Liver (tissue), 8 donors: ENCODE measurements at regions not wholly inside any gene's neighbourhood (a gene's known extent, or its start where the extent isn't known, plus 50 kb on each side); places are given as distances from the start of the nearest gene placed in this dataset.

Experiments
- DNase-seq: peaks from one replicate; pipeline ENCODE4 v3.0.0-alpha.2; 2017; ENCODE audit warnings: low spot score
- H3K27ac ChIP-seq, 2 donors: one replicate each; pipeline ENCODE4 v1.7.0; 2013; ENCODE audit warnings: inconsistent platforms in 2 of 2, low read length in 2 of 2, control low read depth in 1 of 2, low read depth in 1 of 2, mild to moderate bottlenecking in 1 of 2
- H3K27me3 ChIP-seq, 4 donors: one replicate each; pipeline versions ENCODE4 v1.6.1 to v1.7.0; 2013; ENCODE audit warnings: low read length in 3 of 4, inconsistent platforms in 1 of 4, mild to moderate bottlenecking in 1 of 4, moderate library complexity in 1 of 4; ENCODE audit not compliant: control insufficient read depth in 4 of 4, insufficient read depth in 4 of 4
- H3K36me3 ChIP-seq, 4 donors: one replicate each; pipeline versions ENCODE4 v1.6.1 to v1.7.0; 2013; ENCODE audit warnings: low read length in 3 of 4, mild to moderate bottlenecking in 3 of 4, low read depth in 1 of 4, moderate library complexity in 1 of 4; ENCODE audit not compliant: control insufficient read depth in 4 of 4, insufficient read depth in 3 of 4
- H3K4me1 ChIP-seq, 4 donors: one replicate each; pipeline versions ENCODE4 v1.6.1 to v1.7.0; 2013; ENCODE audit warnings: low read length in 3 of 4, mild to moderate bottlenecking in 3 of 4, moderate library complexity in 1 of 4; ENCODE audit not compliant: control insufficient read depth in 4 of 4, insufficient read depth in 4 of 4
- H3K4me3 ChIP-seq, 3 donors: one replicate each; pipeline versions ENCODE4 v1.6.1 to v1.7.0; 2013; ENCODE audit warnings: low read length in 3 of 3, control low read depth in 1 of 3, low read depth in 1 of 3, mild to moderate bottlenecking in 1 of 3
- H3K9ac ChIP-seq, 2 donors: one replicate each; pipeline ENCODE4 v1.7.0; 2013; ENCODE audit warnings: low read length in 2 of 2, mild to moderate bottlenecking in 2 of 2, moderate library complexity in 2 of 2, control low read depth in 1 of 2, low read depth in 1 of 2
- H3K9me3 ChIP-seq, 4 donors: one replicate each; pipeline versions ENCODE4 v1.6.1 to v1.7.0; 2013; ENCODE audit warnings: low read length in 3 of 4; ENCODE audit not compliant: control insufficient read depth in 4 of 4
- EGR1 ChIP-seq, 2 donors: IDR thresholded peaks; 2 replicates each; pipeline ENCODE4 v1.6.1; 2016 to 2018; ENCODE audit warnings: antibody characterized with exemption in 2 of 2, low read depth in 2 of 2
- FOXA1 ChIP-seq: IDR thresholded peaks from 2 replicates; pipeline ENCODE4 v1.6.1; 2016; ENCODE audit warnings: antibody characterized with exemption
- FOXA2 ChIP-seq: IDR thresholded peaks from 2 replicates; pipeline ENCODE4 v1.6.1; 2016; ENCODE audit warnings: antibody characterized with exemption
- GABPA ChIP-seq, 2 donors: IDR thresholded peaks in 1 of 2; conservative IDR thresholded peaks in 1 of 2; 2 replicates each; pipeline ENCODE4 v1.6.1; 2016; ENCODE audit warnings: antibody characterized with exemption in 2 of 2, mild to moderate bottlenecking in 1 of 2, moderate library complexity in 1 of 2
- HNF4A ChIP-seq, 2 donors: conservative IDR thresholded peaks; 2 replicates each; pipeline ENCODE4 v1.6.1; 2016; ENCODE audit warnings: antibody characterized with exemption in 2 of 2, mild to moderate bottlenecking in 2 of 2
- HNF4G ChIP-seq: IDR thresholded peaks from 2 replicates; pipeline ENCODE4 v1.6.1; 2016; ENCODE audit warnings: antibody characterized with exemption
- JUND ChIP-seq, 2 donors: IDR thresholded peaks; 2 replicates each; pipeline ENCODE4 v1.6.1; 2016; ENCODE audit warnings: antibody characterized with exemption in 2 of 2
- NR2F2 ChIP-seq: IDR thresholded peaks from 2 replicates; pipeline ENCODE4 v1.6.1; 2016; ENCODE audit warnings: antibody characterized with exemption
- RAD21 ChIP-seq, 2 donors: IDR thresholded peaks; 2 replicates each; pipeline ENCODE4 v1.6.1; 2016; ENCODE audit warnings: antibody characterized with exemption in 2 of 2, mild to moderate bottlenecking in 2 of 2
- RXRA ChIP-seq, 2 donors: IDR thresholded peaks; 2 replicates each; pipeline ENCODE4 v1.6.1; 2017 to 2018; ENCODE audit warnings: antibody characterized with exemption in 2 of 2, mild to moderate bottlenecking in 1 of 2
- SP1 ChIP-seq: IDR thresholded peaks from 2 replicates; pipeline ENCODE4 v1.6.1; 2018; ENCODE audit warnings: antibody characterized with exemption, mild to moderate bottlenecking
- TAF1 ChIP-seq: conservative IDR thresholded peaks from 2 replicates; pipeline ENCODE4 v1.6.1; 2016; ENCODE audit warnings: antibody characterized with exemption, mild to moderate bottlenecking
- YY1 ChIP-seq: IDR thresholded peaks from 2 replicates; pipeline ENCODE4 v1.6.1; 2016; ENCODE audit warnings: antibody characterized with exemption, mild to moderate bottlenecking
- WGBS: extraction: QIAGEN DNeasy Blood & Tissue Kit; methylation state at CpG from one replicate; pipeline ENCODE4 v1.1.7; 2013; 5-methylcytosine and 5-hydroxymethylcytosine counted together
- TF ChIP-seq, protein P1 (sequence below): IDR thresholded peaks from 2 replicates; pipeline ENCODE4 v1.6.1; 2016; ENCODE audit warnings: antibody characterized with exemption
- TF ChIP-seq, protein P2 (sequence below): IDR thresholded peaks from 2 replicates; pipeline ENCODE4 v1.6.1; 2016; ENCODE audit warnings: antibody characterized with exemption, mild to moderate bottlenecking
- TF ChIP-seq, protein P3 (sequence below): IDR thresholded peaks from 2 replicates; pipeline ENCODE4 v1.6.1; 2016; ENCODE audit warnings: antibody characterized with exemption
- TF ChIP-seq, protein P4 (sequence below): fragments of 150-350 bp; IDR thresholded peaks from 2 replicates; pipeline ENCODE4 v1.5.1; 2017; ENCODE audit warnings: improper control_type of control experiment, low read depth, low read length; ENCODE audit not compliant: missing input control
- TF ChIP-seq, protein P5 (sequence below): IDR thresholded peaks from 2 replicates; pipeline ENCODE4 v1.6.1; 2016; ENCODE audit warnings: antibody characterized with exemption
- donor health status: healthy.
- donor health status: healthy.
- donor health status: healthy.
- donor health status: healthy.
- donor health status: healthy.

DNA sequence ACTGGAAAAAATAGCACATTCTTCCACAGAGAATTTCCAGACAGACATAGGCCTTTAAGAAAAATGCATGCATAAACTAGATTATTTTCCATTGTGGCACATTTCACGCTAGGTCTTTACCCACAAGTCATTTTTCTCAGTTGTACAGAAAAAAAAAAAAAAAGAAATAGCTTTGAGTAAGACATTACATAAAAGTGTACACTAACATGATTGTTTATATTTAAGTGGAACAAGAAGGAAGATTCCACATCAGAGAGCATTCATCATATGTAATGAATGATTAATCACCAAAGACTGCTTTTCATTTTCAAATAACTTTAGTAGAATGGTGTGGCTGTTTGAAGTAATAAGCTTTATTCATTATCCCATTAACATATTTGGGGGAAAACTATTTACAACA is 1270.2 kb upstream of the AGA start:
- DNase-seq = no peak
- no peaks in the 10 kb centered on the region for H3K4me1 ChIP-seq
- H3K9me3 ChIP-seq = no peaks in the 10 kb centered on the region
- 77% methylated on average over 1 of the region's 1 CpG for WGBS
- TF ChIP-seq, protein P1, sequence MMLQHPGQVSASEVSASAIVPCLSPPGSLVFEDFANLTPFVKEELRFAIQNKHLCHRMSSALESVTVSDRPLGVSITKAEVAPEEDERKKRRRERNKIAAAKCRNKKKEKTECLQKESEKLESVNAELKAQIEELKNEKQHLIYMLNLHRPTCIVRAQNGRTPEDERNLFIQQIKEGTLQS = no peak
- TF ChIP-seq, protein P2, sequence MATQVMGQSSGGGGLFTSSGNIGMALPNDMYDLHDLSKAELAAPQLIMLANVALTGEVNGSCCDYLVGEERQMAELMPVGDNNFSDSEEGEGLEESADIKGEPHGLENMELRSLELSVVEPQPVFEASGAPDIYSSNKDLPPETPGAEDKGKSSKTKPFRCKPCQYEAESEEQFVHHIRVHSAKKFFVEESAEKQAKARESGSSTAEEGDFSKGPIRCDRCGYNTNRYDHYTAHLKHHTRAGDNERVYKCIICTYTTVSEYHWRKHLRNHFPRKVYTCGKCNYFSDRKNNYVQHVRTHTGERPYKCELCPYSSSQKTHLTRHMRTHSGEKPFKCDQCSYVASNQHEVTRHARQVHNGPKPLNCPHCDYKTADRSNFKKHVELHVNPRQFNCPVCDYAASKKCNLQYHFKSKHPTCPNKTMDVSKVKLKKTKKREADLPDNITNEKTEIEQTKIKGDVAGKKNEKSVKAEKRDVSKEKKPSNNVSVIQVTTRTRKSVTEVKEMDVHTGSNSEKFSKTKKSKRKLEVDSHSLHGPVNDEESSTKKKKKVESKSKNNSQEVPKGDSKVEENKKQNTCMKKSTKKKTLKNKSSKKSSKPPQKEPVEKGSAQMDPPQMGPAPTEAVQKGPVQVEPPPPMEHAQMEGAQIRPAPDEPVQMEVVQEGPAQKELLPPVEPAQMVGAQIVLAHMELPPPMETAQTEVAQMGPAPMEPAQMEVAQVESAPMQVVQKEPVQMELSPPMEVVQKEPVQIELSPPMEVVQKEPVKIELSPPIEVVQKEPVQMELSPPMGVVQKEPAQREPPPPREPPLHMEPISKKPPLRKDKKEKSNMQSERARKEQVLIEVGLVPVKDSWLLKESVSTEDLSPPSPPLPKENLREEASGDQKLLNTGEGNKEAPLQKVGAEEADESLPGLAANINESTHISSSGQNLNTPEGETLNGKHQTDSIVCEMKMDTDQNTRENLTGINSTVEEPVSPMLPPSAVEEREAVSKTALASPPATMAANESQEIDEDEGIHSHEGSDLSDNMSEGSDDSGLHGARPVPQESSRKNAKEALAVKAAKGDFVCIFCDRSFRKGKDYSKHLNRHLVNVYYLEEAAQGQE = no peak
- no peak for TF ChIP-seq EGR1 (IDR thresholded peaks at IDR 0.05; ENCODE audit: low read depth in 2 of 2)
- TF ChIP-seq SP1 = no peak
- TF ChIP-seq JUND (IDR thresholded peaks at IDR 0.05) = no peak
- TF ChIP-seq NR2F2 = no peak
- TF ChIP-seq RXRA (IDR thresholded peaks at IDR 0.05) = no peak
- TF ChIP-seq HNF4A (conservative IDR thresholded peaks at IDR 0.05) = no peak
- no peak for TF ChIP-seq HNF4G
- TF ChIP-seq FOXA1 = no peak
- TF ChIP-seq YY1 = no peak
- no peak for TF ChIP-seq FOXA2
- TF ChIP-seq GABPA (IDR thresholded peaks at IDR 0.05 in 1 of 2, conservative IDR thresholded peaks at IDR 0.05 in 1 of 2) = no peak
- TF ChIP-seq, protein P3, sequence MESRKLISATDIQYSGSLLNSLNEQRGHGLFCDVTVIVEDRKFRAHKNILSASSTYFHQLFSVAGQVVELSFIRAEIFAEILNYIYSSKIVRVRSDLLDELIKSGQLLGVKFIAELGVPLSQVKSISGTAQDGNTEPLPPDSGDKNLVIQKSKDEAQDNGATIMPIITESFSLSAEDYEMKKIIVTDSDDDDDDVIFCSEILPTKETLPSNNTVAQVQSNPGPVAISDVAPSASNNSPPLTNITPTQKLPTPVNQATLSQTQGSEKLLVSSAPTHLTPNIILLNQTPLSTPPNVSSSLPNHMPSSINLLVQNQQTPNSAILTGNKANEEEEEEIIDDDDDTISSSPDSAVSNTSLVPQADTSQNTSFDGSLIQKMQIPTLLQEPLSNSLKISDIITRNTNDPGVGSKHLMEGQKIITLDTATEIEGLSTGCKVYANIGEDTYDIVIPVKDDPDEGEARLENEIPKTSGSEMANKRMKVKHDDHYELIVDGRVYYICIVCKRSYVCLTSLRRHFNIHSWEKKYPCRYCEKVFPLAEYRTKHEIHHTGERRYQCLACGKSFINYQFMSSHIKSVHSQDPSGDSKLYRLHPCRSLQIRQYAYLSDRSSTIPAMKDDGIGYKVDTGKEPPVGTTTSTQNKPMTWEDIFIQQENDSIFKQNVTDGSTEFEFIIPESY = no peak
- TF ChIP-seq RAD21 (IDR thresholded peaks at IDR 0.05) = no peak
- TF ChIP-seq TAF1 = no peak
- TF ChIP-seq, protein P4, sequence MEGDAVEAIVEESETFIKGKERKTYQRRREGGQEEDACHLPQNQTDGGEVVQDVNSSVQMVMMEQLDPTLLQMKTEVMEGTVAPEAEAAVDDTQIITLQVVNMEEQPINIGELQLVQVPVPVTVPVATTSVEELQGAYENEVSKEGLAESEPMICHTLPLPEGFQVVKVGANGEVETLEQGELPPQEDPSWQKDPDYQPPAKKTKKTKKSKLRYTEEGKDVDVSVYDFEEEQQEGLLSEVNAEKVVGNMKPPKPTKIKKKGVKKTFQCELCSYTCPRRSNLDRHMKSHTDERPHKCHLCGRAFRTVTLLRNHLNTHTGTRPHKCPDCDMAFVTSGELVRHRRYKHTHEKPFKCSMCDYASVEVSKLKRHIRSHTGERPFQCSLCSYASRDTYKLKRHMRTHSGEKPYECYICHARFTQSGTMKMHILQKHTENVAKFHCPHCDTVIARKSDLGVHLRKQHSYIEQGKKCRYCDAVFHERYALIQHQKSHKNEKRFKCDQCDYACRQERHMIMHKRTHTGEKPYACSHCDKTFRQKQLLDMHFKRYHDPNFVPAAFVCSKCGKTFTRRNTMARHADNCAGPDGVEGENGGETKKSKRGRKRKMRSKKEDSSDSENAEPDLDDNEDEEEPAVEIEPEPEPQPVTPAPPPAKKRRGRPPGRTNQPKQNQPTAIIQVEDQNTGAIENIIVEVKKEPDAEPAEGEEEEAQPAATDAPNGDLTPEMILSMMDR = no peak
- TF ChIP-seq, protein P5, sequence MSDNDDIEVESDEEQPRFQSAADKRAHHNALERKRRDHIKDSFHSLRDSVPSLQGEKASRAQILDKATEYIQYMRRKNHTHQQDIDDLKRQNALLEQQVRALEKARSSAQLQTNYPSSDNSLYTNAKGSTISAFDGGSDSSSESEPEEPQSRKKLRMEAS = no peak
- H3K36me3 ChIP-seq = no peaks in the 10 kb centered on the region
- no peak overlapping the region for H3K27ac ChIP-seq
- no peaks in the 10 kb centered on the region for H3K27me3 ChIP-seq
- no peak overlapping the region for H3K9ac ChIP-seq
- no peak overlapping the region for H3K4me3 ChIP-seq
